ENCODE measurements at regions not wholly inside any gene's neighbourhood (a gene's known extent, or its start where the extent isn't known, plus 50 kb on each side); places are given as distances from the start of the nearest gene placed in this dataset.

- ChIA-PET CTCF (interaction anchor here (1.6 kb wide), 1 partner anchor 742 kb away, joined by 8 read pairs; no protein-coding TSS in a partner anchor), POLR2A (ENCODE audit: unreplicated experiment) (no interaction called here)
- no TSS peak for BruUV-seq (replicated peaks)
- H3K9ac ChIP-seq (ENCODE audit: low read length): no peak overlapping the region
- no peaks in the 10 kb centered on the region for H3K36me3 ChIP-seq (ENCODE audit: low read depth, low read length)
- H3K4me3 ChIP-seq (ENCODE audit: low read length): no peak overlapping the region
- TF ChIP-seq EZH2phosphoT487 (IDR thresholded peaks at IDR 0.05; ENCODE audit: borderline replicate concordance, low read length): no peak
- TF ChIP-seq EZH2 (IDR thresholded peaks at IDR 0.05; ENCODE audit: low read length, unreplicated experiment): no peak
- TF ChIP-seq CTCF (conservative IDR thresholded peaks at IDR 0.05; ENCODE audit: low read depth, low read length): no peak
- no peak overlapping the region for H2AFZ ChIP-seq (ENCODE audit: low read length)
- no peaks in the 10 kb centered on the region for H3K9me3 ChIP-seq (ENCODE audit: low read length)
- DNase-seq: no peak
- H3K4me2 ChIP-seq (ENCODE audit: low read length): no peak overlapping the region
- no peak for ATAC-seq
- H3K4me1 ChIP-seq (ENCODE audit: insufficient read depth, low read length): no peaks in the 10 kb centered on the region
- H3K79me2 ChIP-seq (ENCODE audit: low read length): no peaks in the 10 kb centered on the region
- H4K20me1 ChIP-seq (ENCODE audit: low read length): no peaks in the 10 kb centered on the region
- no peaks in the 10 kb centered on the region for H3K27me3 ChIP-seq (ENCODE audit: low read length)
- intact Hi-C loops (cut with micrococcal nuclease): loop anchor here (1.0 kb wide), 1 partner anchor 374 kb away; no protein-coding TSS in a partner anchor
- H3K9me2 ChIP-seq (replicated peaks; ENCODE audit: low read length): no peaks in the 10 kb centered on the region
- no peak overlapping the region for H3K27ac ChIP-seq (ENCODE audit: low read length)
- H3F3A ChIP-seq (ENCODE audit: low read length, unreplicated experiment): no peaks in the 10 kb centered on the region
Observed at GRCh38 chr22:47586946-47587345, 824.5 kb downstream of the TBC1D22A start.

- Histone ChIP-seq H3K4me2 (ENCODE audit: low read length) (no peak overlapping the region), H3K9me2 (replicated peaks; ENCODE audit: low read length) (no peaks in the 10 kb centered on the region), H3F3A (ENCODE audit: low read length, unreplicated experiment) (no peaks in the 10 kb centered on the region), H3K9me3 (ENCODE audit: low read length) (no peaks in the 10 kb centered on the region), H4K20me1 (ENCODE audit: low read length) (no peaks in the 10 kb centered on the region), H3K27me3 (ENCODE audit: low read length) (no peaks in the 10 kb centered on the region), H3K27ac (ENCODE audit: low read length) (no peak overlapping the region), H2AFZ (ENCODE audit: low read length) (no peak overlapping the region), H3K36me3 (ENCODE audit: low read depth, low read length) (no peaks in the 10 kb centered on the region), H3K79me2 (ENCODE audit: low read length) (no peaks in the 10 kb centered on the region), H3K4me3 (ENCODE audit: low read length) (no peak overlapping the region), H3K4me1 (ENCODE audit: insufficient read depth, low read length) (no peaks in the 10 kb centered on the region), H3K9ac (ENCODE audit: low read length) (no peak overlapping the region)
- peak; percentile 64 for ATAC-seq
- CTCF ChIA-PET: interaction anchor here (0.8 to 1.6 kb wide), 2 partner anchors 70 to 741 kb away, joined by 3 to 8 read pairs; no protein-coding TSS in a partner anchor
- TF ChIP-seq CTCF (conservative IDR thresholded peaks at IDR 0.05; ENCODE audit: low read depth, low read length): peak; percentile 39
- no peak for TF ChIP-seq EZH2phosphoT487 (IDR thresholded peaks at IDR 0.05; ENCODE audit: borderline replicate concordance, low read length)
- POLR2A ChIA-PET (ENCODE audit: unreplicated experiment): no interaction called here
- DNase-seq: peak; percentile 43
- intact Hi-C loops (cut with micrococcal nuclease): loop anchor here (1.0 kb wide), 1 partner anchor 373 kb away; no protein-coding TSS in a partner anchor
- no TSS peak for BruUV-seq (replicated peaks)
Observed at GRCh38 chr22:47586038-47586437, 823.6 kb downstream of the TBC1D22A start.

GRCh38 chr22:47583959-47584562 is 821.6 kb downstream of the TBC1D22A start:
- ATAC-seq (no peak), DNase-seq (no peak)
- intact Hi-C loops (cut with micrococcal nuclease): no loop called here
- Histone ChIP-seq H3F3A (ENCODE audit: low read length, unreplicated experiment) (no peaks in the 10 kb centered on the region), H3K27me3 (ENCODE audit: low read length) (no peaks in the 10 kb centered on the region), H3K79me2 (ENCODE audit: low read length) (no peaks in the 10 kb centered on the region), H3K9me3 (ENCODE audit: low read length) (no peaks in the 10 kb centered on the region), H3K4me1 (ENCODE audit: insufficient read depth, low read length) (no peaks in the 10 kb centered on the region), H3K27ac (ENCODE audit: low read length) (no peak overlapping the region), H2AFZ (ENCODE audit: low read length) (no peak overlapping the region), H4K20me1 (ENCODE audit: low read length) (no peaks in the 10 kb centered on the region), H3K36me3 (ENCODE audit: low read depth, low read length) (no peaks in the 10 kb centered on the region), H3K4me3 (ENCODE audit: low read length) (no peak overlapping the region), H3K9me2 (replicated peaks; ENCODE audit: low read length) (no peaks in the 10 kb centered on the region), H3K9ac (ENCODE audit: low read length) (no peak overlapping the region), H3K4me2 (ENCODE audit: low read length) (no peak overlapping the region)
- POLR2A ChIA-PET (ENCODE audit: unreplicated experiment): no interaction called here
- CTCF ChIA-PET: no interaction called here
- TF ChIP-seq EZH2phosphoT487 (IDR thresholded peaks at IDR 0.05; ENCODE audit: borderline replicate concordance, low read length) (no peak), EZH2 (IDR thresholded peaks at IDR 0.05; ENCODE audit: low read length, unreplicated experiment) (no peak), CTCF (conservative IDR thresholded peaks at IDR 0.05; ENCODE audit: low read depth, low read length) (no peak)
- BruUV-seq (replicated peaks): no TSS peak

Data from PC-3 (cell line).